Panc1 (cell line): ENCODE measurements at regions not wholly inside any gene's neighbourhood (a gene's known extent, or its start where the extent isn't known, plus 50 kb on each side); places are given as distances from the start of the nearest gene placed in this dataset.

Source experiments
- CTCF ChIP-seq: fragments of 450-650 bp; IDR thresholded peaks from 2 replicates; pipeline ENCODE4 v1.5.1; 2017; ENCODE audit warnings: mild to moderate bottlenecking
- POLR2AphosphoS5 ChIP-seq: IDR thresholded peaks from 2 replicates; pipeline ENCODE4 v1.6.1; 2012; ENCODE audit warnings: mild to moderate bottlenecking, low read depth, low read length, moderate library complexity
- REST ChIP-seq, 2 experiments: IDR thresholded peaks; 2 replicates each; pipeline ENCODE4 v1.6.1; 2011 to 2012; ENCODE audit warnings: low read depth in 2 of 2, control low read depth in 1 of 2, low read length in 1 of 2, mild to moderate bottlenecking in 1 of 2, moderate library complexity in 1 of 2; ENCODE audit not compliant: insufficient read depth in 1 of 2
- SIN3A ChIP-seq: IDR thresholded peaks from 2 replicates; pipeline ENCODE4 v1.6.1; 2012; ENCODE audit warnings: low read depth, mild to moderate bottlenecking, low read length, moderate library complexity, borderline replicate concordance; ENCODE audit not compliant: insufficient read depth
- TCF7L2 ChIP-seq: IDR thresholded peaks from 2 replicates; pipeline ENCODE4 v1.6.1; 2011; ENCODE audit warnings: mild to moderate bottlenecking, low read depth, low read length, inconsistent platforms

- TF ChIP-seq CTCF (no peak), POLR2AphosphoS5 (no peak), SIN3A (no peak), REST (IDR thresholded peaks at IDR 0.05; ENCODE audit: insufficient read depth in 1 of 2, low read depth in 2 of 2, low read length in 1 of 2) (no peak), TCF7L2 (no peak)
Observed at GRCh38 chr20:40192081-40192480, 497.0 kb downstream of the MAFB start.
